H9 (cell line): ENCODE measurements at regions not wholly inside any gene's neighbourhood (a gene's known extent, or its start where the extent isn't known, plus 50 kb on each side); places are given as distances from the start of the nearest gene placed in this dataset.

Experiments
- DNase-seq: peaks from one replicate; pipeline ENCODE4 v3.0.0-alpha.2; 2017
- H2AFZ ChIP-seq: one replicate; pipeline ENCODE4 v1.6.1; 2013; ENCODE audit warnings: mild to moderate bottlenecking, low read length, control low read depth, moderate library complexity
- H2AK5ac ChIP-seq: 2 replicates; pipeline ENCODE4 v1.6.1; 2013; ENCODE audit warnings: low read length, control low read depth, mixed read lengths; ENCODE audit not compliant: insufficient read length
- H2BK120ac ChIP-seq: one replicate; pipeline ENCODE4 v1.6.1; 2013; ENCODE audit warnings: low read depth, mild to moderate bottlenecking, low read length, control low read depth, inconsistent platforms; ENCODE audit not compliant: poor library complexity, severe bottlenecking
- H2BK12ac ChIP-seq: 2 replicates; pipeline ENCODE4 v1.6.1; 2013; ENCODE audit warnings: low read length, control low read depth, mixed read lengths, low read depth; ENCODE audit not compliant: insufficient read length
- H2BK15ac ChIP-seq: 2 replicates; pipeline ENCODE4 v1.6.1; 2013; ENCODE audit warnings: low read depth, low read length, control low read depth
- H2BK20ac ChIP-seq: one replicate; pipeline ENCODE4 v1.6.1; 2013; ENCODE audit warnings: low read depth, mild to moderate bottlenecking, low read length, control low read depth, inconsistent platforms; ENCODE audit not compliant: poor library complexity, severe bottlenecking
- H2BK5ac ChIP-seq: 2 replicates; pipeline ENCODE4 v1.6.1; 2013; ENCODE audit warnings: low read length, control low read depth, mixed read lengths; ENCODE audit not compliant: insufficient read length
- H3K14ac ChIP-seq: 2 replicates; pipeline ENCODE4 v1.6.1; 2013; ENCODE audit warnings: low read length, control low read depth; ENCODE audit not compliant: insufficient read depth
- H3K18ac ChIP-seq: 2 replicates; pipeline ENCODE4 v1.6.1; 2013; ENCODE audit warnings: low read depth, mild to moderate bottlenecking, mixed read lengths, low read length, control low read depth; ENCODE audit not compliant: insufficient read length
- H3K23ac ChIP-seq: 2 replicates; pipeline ENCODE4 v1.6.1; 2013; ENCODE audit warnings: low read length, control low read depth, mixed read lengths, low read depth; ENCODE audit not compliant: insufficient read length
- H3K23me2 ChIP-seq: 2 replicates; pipeline ENCODE4 v1.6.1; 2013; ENCODE audit warnings: low read depth, mild to moderate bottlenecking, mixed read lengths, low read length, control low read depth; ENCODE audit not compliant: insufficient read length, poor library complexity, severe bottlenecking
- H3K27ac ChIP-seq: 2 replicates; pipeline ENCODE4 v1.5.1; 2013; ENCODE audit warnings: low read length, control low read depth, mixed read lengths, low read depth; ENCODE audit not compliant: insufficient read length
- H3K27me3 ChIP-seq: 2 replicates; pipeline ENCODE4 v1.6.1; 2013; ENCODE audit warnings: low read length, control low read depth, inconsistent platforms; ENCODE audit not compliant: insufficient read depth
- H3K4ac ChIP-seq: 2 replicates; pipeline ENCODE4 v1.6.1; 2013; ENCODE audit warnings: low read depth, mild to moderate bottlenecking, control low read depth, inconsistent platforms, low read length, moderate library complexity
- H3K4me1 ChIP-seq: 2 replicates; pipeline ENCODE4 v1.6.1; 2013; ENCODE audit warnings: low read length, control low read depth, inconsistent platforms; ENCODE audit not compliant: insufficient read depth
- H3K4me2 ChIP-seq: 2 replicates; pipeline ENCODE4 v1.6.1; 2013; ENCODE audit warnings: low read length, control low read depth, mixed read lengths; ENCODE audit not compliant: insufficient read length, insufficient read depth
- H3K56ac ChIP-seq: 2 replicates; pipeline ENCODE4 v1.6.1; 2013; ENCODE audit warnings: low read depth, mild to moderate bottlenecking, mixed read lengths, low read length, control low read depth; ENCODE audit not compliant: insufficient read length
- H3K79me1 ChIP-seq: 2 replicates; pipeline ENCODE4 v1.6.1; 2013; ENCODE audit warnings: low read depth, mild to moderate bottlenecking, moderate library complexity, low read length, control low read depth, inconsistent platforms; ENCODE audit not compliant: insufficient read depth, poor library complexity, severe bottlenecking
- H3K79me2 ChIP-seq: 2 replicates; pipeline ENCODE4 v1.6.1; 2013; ENCODE audit warnings: low read length, control low read depth, inconsistent platforms; ENCODE audit not compliant: insufficient read depth
- H3K9ac ChIP-seq: 2 replicates; pipeline ENCODE4 v1.6.1; 2013; ENCODE audit warnings: low read length, control low read depth, mixed read lengths; ENCODE audit not compliant: insufficient read length; ENCODE audit errors: extremely low read depth
- H3K9me3 ChIP-seq: one replicate; pipeline ENCODE4 v1.6.1; 2013; ENCODE audit warnings: low read depth, low read length, inconsistent platforms; ENCODE audit not compliant: control insufficient read depth
- H3T11ph ChIP-seq: one replicate; pipeline ENCODE4 v1.6.1; 2013; ENCODE audit warnings: mild to moderate bottlenecking, low read length, control low read depth, inconsistent platforms
- H4K20me1 ChIP-seq: one replicate; pipeline ENCODE4 v1.6.1; 2013; ENCODE audit not compliant: control insufficient read depth, insufficient read length, insufficient read depth
- H4K5ac ChIP-seq: 2 replicates; pipeline ENCODE4 v1.6.1; 2013; ENCODE audit warnings: low read depth, mild to moderate bottlenecking, mixed read lengths, low read length, control low read depth; ENCODE audit not compliant: insufficient read length
- H4K8ac ChIP-seq: replicated peaks from 2 replicates; pipeline ENCODE4 v1.6.1; 2013; ENCODE audit warnings: low read length, control low read depth, mixed read lengths, low read depth; ENCODE audit not compliant: insufficient read length
- H4K91ac ChIP-seq: 2 replicates; pipeline ENCODE4 v1.6.1; 2013; ENCODE audit warnings: low read depth, mild to moderate bottlenecking, moderate library complexity, mixed read lengths, low read length, control low read depth; ENCODE audit not compliant: insufficient read length
- H3K27ac Mint-ChIP-seq, 3 experiments: 2 replicates in 2 of 3; 3 replicates in 1 of 3; pipeline ENCODE4 v1.8.0; 2020 to 2021; ENCODE audit warnings: mixed read lengths in 3 of 3, mild to moderate bottlenecking in 1 of 3, moderate library complexity in 1 of 3
- H3K27me3 Mint-ChIP-seq: 2 replicates; pipeline ENCODE4 v1.8.0; 2021; ENCODE audit warnings: low read depth, mild to moderate bottlenecking, moderate library complexity, mixed read lengths
- H3K36me3 Mint-ChIP-seq, 3 experiments: 2 replicates in 2 of 3; 3 replicates in 1 of 3; pipeline ENCODE4 v1.8.0; 2020 to 2021; ENCODE audit warnings: low read depth in 3 of 3, mixed read lengths in 3 of 3; ENCODE audit not compliant: insufficient read depth in 1 of 3
- H3K4me1 Mint-ChIP-seq, 2 experiments: 2 replicates each; pipeline ENCODE4 v1.8.0; 2020; ENCODE audit warnings: mixed read lengths in 2 of 2
- H3K4me3 Mint-ChIP-seq, 2 experiments: 2 replicates in 1 of 2; 3 replicates in 1 of 2; pipeline ENCODE4 v1.8.0; 2020 to 2021; ENCODE audit warnings: mild to moderate bottlenecking in 2 of 2, mixed read lengths in 2 of 2, moderate library complexity in 1 of 2
- H3K9me3 Mint-ChIP-seq, 2 experiments: 2 replicates in 1 of 2; 3 replicates in 1 of 2; pipeline ENCODE4 v1.8.0; 2020; ENCODE audit warnings: mild to moderate bottlenecking in 2 of 2, mixed read lengths in 2 of 2, moderate library complexity in 1 of 2
- CTCF ChIP-seq: fragments of 200-600 bp; sonication (generic); conservative IDR thresholded peaks from 3 replicates; pipeline ENCODE4 v1.8.0; 2021; ENCODE audit warnings: antibody characterized with exemption, mild to moderate bottlenecking
- WGBS: extraction: QIAGEN DNeasy Blood & Tissue Kit; methylation state at CpG from one replicate; pipeline ENCODE4 v1.1.7; 2013; ENCODE audit warnings: missing lambda C conversion rate, low lambda C conversion rate, mixed read lengths; ENCODE audit not compliant: insufficient read length; ENCODE audit errors: extremely low coverage; 5-methylcytosine and 5-hydroxymethylcytosine counted together

GRCh38 chr5:125461641-125462072 lies 715.2 kb upstream of the ZNF608 start:
- H3T11ph ChIP-seq: no peak overlapping the region
- H3K27me3 ChIP-seq: no peaks in the 10 kb centered on the region
- no peaks in the 10 kb centered on the region for H3K79me2 ChIP-seq
- H3K27ac ChIP-seq: no peak overlapping the region
- H3K4ac ChIP-seq: no peak overlapping the region
- no peak overlapping the region for H3K14ac ChIP-seq
- WGBS: no CpG with 5 or more reads among the region's 5 CpGs
- DNase-seq: no peak
- H3K4me1 ChIP-seq: no peaks in the 10 kb centered on the region
- no peak overlapping the region for H2BK15ac ChIP-seq
- TF ChIP-seq CTCF: no peak
- Mint-ChIP-seq H3K27ac (no peak overlapping the region), H3K4me3 (no peak overlapping the region), H3K36me3 (peaks cover 4 to 12% (median 11%) of the 10 kb centered on the region in 3 experiments), H3K9me3 (peaks cover 7 to 16% of the 10 kb centered on the region in 2 experiments), H3K27me3 (no peaks in the 10 kb centered on the region), H3K4me1 (no peaks in the 10 kb centered on the region)
- H4K91ac ChIP-seq: no peak overlapping the region
- no peak overlapping the region for H3K4me2 ChIP-seq
- no peak overlapping the region for H4K8ac ChIP-seq
- no peak overlapping the region for H3K18ac ChIP-seq
- H2BK120ac ChIP-seq: no peak overlapping the region
- no peak overlapping the region for H2AFZ ChIP-seq
- H2AK5ac ChIP-seq: no peak overlapping the region
- no peaks in the 10 kb centered on the region for H3K9me3 ChIP-seq
- no peaks in the 10 kb centered on the region for H3K79me1 ChIP-seq
- H4K5ac ChIP-seq: no peak overlapping the region
- no peak overlapping the region for H3K56ac ChIP-seq
- H2BK20ac ChIP-seq: no peak overlapping the region
- no peak overlapping the region for H3K9ac ChIP-seq
- no peaks in the 10 kb centered on the region for H3K23me2 ChIP-seq
- H2BK5ac ChIP-seq: no peak overlapping the region
- no peak overlapping the region for H3K23ac ChIP-seq
- H4K20me1 ChIP-seq: no peaks in the 10 kb centered on the region
- no peak overlapping the region for H2BK12ac ChIP-seq
